GM21528 (cell line): ENCODE measurements at regions not wholly inside any gene's neighbourhood (a gene's known extent, or its start where the extent isn't known, plus 50 kb on each side); places are given as distances from the start of the nearest gene placed in this dataset.
A peak's percentile ranks its signal among the peaks of the same experiment; 100 is the strongest.

Source experiments
- ATAC-seq: cut with Tn5 transposase; IDR thresholded peaks from one replicate; pipeline ENCODE4 v1.9.1; 2021; ENCODE audit warnings: mild to moderate bottlenecking, moderate library complexity; ENCODE audit not compliant: unreplicated experiment, low FRiP score

DNA sequence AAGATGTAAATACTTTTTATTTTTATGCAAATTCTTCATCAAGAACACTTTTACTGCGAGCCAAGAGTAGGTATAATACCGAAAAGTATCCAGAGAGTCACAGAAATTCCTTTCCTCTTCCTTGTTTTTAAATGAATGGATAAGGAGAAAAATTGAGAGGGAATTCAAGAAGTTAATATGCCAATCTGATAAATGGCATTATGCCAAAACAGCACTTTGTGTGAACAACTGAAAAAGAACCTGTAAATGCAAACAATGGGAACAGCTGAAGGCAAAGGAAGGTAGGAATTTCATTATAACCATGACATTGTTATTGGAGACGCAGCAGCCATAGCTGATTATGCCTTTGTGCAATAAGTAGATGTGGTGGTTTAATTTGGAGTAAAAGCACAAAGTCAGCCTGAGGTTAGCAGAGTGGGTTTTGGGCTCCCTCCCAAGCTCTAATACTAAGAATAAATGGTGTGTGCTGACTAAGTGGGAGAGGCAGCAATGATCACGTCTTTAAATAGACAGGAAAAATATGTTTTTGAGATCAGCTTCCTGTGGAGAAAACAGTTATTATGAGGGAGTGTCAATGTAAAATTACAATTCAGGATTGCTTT is 209.8 kb upstream of the NDST4 start:
- no peak for ATAC-seq

DNA sequence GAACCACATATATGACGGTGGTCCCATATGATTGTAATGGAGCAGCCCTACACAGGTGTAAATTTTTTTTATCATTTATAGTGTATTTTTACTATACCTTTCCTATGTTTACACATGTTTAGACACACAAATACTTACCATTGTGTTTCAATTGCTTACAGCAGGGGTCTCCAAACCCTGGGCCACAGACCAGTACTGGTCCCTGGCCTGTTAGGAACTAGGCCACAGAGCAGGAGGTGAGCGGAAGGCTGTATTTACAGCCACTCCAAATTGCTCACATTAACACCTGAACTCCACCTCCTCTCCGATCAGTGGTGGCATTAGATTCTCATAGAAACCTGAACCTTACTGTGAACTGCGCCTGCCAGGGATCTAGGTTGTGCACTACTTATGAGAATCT is 201.8 kb upstream of the NDST4 start:
- no peak for ATAC-seq

DNA sequence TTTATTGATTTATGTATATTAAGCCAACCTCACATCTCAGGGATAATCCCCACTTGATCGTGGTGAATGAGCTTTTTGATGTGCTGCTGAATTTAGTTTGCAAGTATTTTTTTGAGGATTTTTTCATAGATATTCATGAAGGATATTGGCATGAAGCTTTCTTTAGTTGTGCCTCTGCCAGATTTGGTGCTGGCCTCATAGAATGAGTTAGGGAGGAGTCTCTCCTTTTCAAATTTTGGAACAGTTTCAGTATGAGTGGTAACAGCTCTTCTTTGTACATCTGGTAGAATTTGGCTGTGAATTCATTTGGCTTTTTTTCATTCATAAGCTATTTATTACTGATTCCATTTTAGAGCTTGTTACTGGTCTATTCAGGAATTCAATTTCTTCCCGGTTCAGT is 197.2 kb upstream of the NDST4 start:
- no peak for ATAC-seq

DNA sequence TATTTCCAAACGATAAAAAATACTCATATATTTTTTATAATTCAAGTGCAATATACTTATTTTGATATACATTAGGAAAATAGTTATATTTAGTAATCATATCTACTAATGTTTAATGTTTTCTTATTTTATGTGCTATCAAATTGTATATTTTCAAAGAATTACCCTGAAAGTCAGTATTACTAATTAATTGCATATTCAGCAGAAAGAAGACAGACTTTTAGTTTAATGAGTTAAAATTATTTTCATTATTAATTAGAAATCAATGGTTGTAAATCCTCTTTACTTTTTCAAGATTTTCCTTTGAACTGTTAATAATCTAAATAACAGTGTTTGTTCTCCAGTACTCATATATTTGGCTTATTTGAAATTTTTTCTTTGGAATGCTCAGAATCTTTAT is 181.3 kb upstream of the NDST4 start:
- no peak for ATAC-seq

DNA sequence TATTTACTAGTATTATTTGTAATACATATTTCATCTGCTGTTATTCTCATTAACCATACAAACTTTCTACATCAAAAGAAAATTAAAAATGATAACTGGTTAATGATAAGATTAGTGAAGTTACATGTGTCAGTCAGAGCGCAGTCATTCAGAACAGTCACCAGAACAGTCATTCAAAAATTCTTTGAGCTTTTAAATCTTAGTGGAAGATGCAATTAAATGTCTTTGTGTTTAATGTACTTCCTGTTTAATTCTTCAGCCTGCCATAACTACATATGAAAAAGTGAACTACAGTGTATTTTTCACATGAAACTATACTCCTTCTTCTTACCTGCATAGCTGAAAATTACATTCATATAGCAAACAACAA is 179.7 kb upstream of the NDST4 start:
- no peak for ATAC-seq

DNA sequence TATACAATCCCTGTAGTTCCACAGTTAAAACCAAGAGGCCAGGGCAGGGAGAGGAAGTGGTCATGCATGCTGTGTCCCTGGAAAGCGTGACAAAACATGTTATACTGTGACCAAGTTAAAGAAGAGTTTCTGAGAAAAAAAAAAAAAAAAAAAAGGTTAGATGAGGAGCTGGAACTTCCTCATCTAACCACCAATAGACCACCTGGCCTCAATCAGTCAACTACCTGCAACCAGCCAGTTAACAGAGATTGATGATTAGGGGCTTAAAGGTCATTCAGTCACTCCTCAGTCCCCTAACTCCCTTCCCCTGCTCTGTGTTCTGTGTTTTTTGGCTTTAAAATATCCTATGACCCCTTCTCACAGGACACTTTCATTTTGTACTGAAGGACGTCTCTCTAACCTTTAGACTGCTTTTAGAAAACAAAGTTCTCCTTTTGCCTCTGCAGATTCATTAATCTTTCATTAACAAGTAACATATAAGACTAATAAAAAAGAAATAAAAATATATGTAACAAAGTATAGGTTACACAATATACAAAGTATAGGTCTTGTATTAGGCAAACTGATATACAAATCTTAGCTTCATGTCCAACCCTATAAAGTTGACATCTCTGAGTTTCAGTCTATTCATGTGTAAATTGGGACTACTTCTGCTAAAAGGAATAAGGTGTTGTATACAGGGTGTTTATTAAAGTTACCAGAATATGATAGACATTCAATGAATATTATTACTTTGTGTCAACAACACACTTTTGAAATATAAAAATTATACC is 179.1 kb upstream of the NDST4 start:
- no peak for ATAC-seq

DNA sequence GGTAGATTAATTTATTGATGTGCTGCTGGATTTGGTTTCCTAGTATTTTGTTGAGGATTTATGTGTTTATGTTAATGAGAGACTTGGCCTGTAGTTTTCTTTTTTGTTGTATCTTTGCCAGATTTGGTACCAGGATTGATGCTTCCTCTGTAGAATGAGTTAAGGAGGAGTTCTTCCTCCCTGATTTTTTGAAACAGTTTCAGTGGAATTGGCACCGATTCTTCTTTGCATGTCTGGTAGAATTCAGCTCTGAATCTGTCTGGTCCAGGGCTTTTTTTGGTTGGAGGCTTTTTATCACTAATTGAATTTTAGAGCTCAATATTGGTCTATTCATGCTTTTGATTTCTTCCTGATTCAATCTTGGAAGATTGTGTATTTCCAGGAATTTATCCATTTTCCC is 174.0 kb upstream of the NDST4 start:
- no peak for ATAC-seq

DNA sequence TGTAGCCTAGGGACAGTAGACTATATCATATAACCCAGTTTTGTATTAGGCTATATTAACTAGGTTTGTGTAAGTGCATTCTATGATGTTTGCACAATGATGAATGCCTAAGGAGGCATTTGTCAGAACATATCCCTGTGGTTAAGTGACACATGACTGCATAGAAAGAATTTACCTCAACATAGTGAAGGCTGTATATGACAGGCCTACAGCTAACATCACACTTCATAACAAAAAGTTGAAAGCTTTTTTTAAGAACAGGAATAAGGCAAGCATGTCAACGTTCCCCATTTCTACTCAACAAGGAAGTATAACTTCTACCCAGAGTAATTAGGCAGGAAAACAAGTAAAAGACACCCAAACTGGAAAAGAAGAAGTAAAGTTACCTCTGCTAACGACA is 165.9 kb upstream of the NDST4 start:
- no peak for ATAC-seq

DNA sequence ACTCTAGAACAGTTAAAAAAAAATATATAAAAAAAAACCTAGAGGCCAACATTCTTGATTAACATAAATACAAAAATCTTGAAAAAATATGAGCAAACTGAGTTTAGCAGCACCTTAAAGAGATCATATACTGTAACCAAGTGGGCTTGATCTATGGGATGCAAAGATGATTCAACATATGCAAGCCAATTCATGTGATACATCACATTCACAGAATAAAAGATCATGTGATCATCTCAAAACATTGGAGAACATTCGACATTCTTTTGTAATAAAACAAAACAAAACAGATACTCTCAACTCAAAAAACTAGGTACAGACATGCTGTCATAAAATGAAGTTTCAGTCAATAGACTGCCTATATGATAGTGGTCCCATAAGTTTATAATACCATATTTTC is 165.4 kb upstream of the NDST4 start:
- no peak for ATAC-seq

DNA sequence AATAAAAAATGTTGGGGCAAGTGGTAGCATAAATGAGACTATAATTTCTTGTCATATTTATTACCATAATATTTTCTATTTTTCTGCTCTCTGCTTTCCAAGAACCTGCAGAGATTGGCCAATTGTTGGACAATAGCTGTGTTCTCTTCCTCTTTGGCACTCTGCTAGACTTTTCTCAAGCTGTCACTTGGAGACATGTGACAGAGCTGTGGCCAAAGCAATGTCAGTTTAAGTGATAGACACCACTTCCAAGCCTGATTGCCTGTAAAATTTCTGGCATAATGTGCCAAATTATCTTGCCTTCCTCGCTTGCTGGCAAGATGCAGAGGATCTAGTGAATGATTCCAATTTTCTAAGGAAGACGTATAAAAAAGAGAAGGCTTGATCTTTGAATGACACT is 162.2 kb upstream of the NDST4 start:
- no peak for ATAC-seq

DNA sequence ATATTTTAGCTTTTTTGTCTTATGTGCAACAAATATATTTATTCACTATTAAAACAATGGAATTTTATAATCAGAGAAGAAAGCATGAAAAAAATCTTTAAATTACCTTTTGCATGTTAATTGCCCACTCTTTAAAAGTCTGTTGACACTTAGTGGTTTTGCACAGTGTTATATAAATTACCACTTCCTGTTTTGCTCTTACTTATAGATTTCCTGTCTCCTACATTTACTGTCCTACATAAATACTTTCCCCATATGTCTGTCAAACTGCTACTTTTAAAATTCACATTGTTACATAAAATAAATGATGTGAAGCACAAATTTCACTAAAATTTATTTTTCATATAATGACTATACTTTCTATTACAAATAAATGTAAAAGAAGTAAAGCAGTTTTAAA is 161.1 kb upstream of the NDST4 start:
- ATAC-seq = peak; percentile 63

DNA sequence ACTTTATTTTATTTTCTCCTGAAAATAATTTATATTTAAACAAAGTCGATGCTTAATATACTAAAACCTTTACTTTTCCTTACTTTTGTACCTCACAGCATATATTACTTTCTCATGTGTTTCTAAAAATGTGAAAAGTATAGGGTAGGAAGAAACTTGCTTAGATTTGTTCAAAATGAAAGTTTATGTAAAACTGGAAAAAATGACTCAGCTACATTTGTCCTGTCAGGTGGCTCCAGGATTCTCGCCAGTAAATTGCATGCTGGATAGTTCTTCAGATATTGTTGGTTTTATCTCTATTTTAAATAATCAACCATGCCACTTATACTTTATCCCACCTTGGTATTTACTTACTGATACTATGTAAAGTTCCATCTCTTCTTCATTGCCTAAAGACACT is 159.2 kb upstream of the NDST4 start:
- no peak for ATAC-seq

DNA sequence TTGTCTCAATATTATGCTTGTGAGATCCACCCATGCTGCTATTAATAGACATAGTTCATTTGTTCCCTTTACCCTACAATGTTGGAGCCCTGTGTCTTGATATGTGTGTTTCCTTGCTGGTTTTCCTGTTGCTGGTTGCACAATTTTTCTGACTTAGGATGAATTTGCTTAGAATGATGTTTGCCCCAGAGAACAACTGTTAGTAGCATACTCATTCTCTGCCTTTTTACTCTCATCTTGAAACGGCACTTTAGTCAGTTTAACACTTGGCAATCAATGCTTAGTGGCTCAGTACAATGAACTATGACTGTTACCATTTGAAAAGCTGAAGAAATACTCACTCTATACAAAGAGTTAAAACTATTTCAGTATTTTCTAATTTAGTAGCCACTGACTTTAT is 158.8 kb upstream of the NDST4 start:
- no peak for ATAC-seq

DNA sequence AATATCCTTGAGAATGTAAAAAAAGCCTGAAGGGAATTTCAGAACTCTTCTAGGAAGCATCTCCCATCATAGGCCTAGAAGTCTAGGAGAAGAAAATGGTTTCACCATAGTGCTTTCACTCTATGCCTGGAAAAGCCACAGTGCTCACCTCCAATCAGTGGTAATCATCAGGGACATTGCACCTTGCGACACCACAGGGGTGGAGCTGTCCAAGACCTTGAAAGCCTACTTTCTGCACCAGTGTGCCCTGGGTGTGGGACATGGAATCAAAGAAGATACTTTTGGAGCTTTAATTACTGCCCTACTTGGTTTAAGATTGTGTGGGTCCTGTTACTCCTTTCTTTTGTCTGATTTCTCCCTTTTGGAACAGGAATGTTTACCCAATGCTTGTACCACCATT is 146.8 kb upstream of the NDST4 start:
- ATAC-seq = no peak

DNA sequence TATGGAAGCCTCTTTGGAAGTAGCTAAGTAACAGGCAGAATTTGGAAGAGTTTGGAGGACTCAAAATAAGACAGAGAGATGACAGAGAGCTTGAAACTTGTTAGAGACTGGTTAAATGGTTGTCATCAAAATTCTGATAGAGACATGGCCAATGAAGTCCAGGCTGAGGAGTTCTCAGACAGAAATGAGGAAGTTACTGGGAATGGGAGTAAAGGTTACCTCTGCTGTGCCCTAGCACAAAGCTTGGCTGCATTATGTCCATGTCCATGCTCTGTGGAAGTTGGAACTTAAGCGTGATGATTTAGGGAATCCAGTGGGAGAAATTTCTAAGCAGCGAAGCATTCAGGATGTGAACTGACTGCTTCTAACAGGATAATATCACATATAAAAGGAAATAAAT is 146.2 kb upstream of the NDST4 start:
- ATAC-seq = no peak

DNA sequence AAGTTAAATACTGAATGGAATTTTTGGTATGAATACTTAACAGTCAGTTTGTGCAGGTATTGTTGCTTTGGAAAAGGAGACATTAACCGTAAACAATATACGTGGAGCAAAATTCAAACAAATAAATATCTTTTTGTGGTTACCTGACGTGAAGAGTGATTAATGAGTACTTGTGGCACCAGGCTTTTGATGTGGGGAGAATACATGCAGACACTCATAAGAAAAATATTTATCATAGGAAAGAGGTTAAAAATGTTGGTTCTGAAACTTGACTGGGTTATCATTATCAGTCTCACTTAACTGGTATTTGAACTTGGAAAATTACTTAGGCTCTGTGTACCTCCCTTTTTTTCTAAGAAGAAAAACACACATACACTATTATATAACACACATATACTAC is 136.4 kb upstream of the NDST4 start:
- no peak for ATAC-seq

DNA sequence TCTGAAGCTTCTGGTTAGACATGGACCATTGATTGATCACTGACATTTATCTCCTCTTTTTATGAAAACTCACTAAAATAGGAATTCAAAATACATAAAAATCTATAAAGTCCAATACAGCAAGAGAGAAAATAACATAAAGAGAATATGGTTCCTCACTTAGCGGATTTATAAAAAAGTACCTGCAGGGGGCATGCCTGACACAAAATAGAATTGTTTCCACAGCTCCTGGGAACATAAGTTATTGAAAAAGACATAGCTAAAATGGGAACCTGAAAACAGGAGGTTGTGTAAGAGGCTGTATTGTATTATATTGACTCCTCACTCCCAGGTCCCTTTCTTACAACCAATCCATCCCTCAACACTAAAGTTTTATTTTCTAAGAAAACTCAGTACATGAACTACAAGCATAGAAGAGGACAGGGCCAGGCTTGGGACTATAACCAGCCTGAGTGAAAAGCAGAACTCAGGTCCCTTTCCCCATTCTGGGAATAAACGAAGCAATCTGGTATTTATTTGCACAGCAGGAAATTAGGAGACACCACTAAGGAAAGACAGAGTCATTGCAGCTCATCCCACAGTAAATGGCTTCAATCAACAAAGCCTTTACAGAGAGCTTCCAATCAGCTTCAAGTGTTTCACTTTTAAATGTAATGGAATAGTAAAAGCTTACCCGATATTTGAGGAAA is 121.1 kb upstream of the NDST4 start:
- ATAC-seq = peak; percentile 59

DNA sequence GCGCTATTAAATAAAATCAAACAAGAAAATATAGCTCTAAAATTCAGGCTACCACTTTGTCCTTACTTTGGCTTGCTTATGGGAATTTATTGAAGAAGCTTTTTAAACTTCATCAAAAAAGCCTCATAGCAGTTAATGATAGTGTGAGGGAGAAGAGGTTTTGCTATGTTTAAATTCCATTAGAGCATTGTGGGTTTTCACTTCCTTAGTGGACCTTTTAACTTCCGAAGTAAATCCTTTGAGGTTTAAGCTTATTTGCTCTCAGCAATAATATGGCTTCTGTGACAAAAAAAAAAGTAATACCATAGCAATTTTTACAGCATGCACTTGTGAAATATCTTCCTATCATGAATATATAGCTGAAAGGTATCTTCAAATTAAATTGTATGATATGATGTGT is 120.2 kb upstream of the NDST4 start:
- no peak for ATAC-seq

DNA sequence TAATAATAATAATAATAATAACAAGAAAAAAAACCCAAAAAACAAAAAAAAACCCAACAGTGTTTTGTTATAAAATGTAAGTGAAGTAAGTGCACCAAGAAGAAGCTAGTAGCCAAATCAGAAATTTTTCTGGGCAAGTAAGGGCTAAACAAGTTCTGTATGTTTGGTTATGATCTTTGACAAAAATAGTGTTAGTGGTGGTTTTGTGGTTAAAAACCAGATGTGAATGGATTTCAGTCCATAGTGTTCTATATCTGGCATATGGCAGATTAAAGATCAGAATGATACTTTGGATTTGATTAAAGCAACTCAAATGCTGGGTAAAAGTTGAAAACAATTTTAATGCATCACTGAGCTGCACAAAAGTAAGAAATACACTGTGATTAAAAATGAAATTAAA is 116.5 kb upstream of the NDST4 start:
- no peak for ATAC-seq

DNA sequence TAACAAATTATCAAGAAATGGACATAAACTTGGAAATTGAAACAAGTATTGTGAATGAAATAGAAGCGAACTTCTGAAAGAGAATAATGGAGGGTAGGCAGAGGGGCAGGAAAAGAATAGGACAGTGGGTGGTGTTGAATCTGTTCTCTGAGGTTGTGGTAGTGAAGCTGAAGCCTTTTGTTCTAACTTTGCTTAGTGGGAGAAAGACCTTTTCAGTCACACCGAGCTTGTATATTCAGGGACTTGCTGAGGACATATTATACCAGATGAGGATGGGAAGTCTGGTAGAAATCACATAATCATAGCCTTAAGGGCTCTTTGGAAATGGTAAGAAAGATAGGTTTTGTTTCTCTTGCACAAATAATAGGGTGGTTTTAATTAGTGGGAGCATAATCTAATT is 115.4 kb upstream of the NDST4 start:
- no peak for ATAC-seq

DNA sequence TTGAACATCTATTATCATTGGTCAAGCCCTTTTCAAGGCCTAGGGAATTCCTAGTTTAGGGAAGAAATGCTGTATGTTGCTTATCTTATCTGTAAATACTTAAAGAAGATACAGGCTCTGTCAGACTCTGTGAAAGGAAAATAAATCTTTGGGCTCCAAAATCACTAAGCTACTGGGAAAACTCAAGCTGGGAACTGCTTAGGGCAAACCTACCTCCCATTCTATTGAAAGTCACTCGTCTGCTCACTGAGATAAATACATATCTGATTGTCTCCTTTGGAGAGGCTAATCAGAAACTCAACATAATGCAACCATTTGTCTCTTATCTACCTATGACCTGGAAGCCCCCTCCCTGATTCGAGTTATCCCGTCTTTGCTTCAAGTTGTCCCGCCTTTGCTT is 108.6 kb upstream of the NDST4 start:
- ATAC-seq = no peak

DNA sequence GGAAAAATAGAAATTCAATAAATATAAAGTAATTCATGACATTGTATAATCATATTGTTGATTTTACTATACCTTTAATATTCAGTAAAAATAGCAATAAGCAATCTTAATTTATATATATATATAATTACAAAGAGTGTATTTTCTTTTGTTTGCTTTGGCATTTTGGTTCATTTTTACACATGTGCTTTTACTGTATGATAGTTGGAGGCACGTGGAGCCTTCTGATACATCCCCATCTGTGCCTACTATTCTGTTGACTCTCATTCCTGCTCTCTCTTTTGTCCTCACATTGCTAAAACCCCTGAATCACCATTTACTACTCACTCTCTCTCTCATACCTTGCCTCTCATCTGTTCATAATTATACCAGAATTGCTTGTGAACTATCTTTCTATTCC is 106.4 kb upstream of the NDST4 start:
- ATAC-seq = no peak
